Uterus (tissue), 3 donors: ENCODE measurements at regions not wholly inside any gene's neighbourhood (a gene's known extent, or its start where the extent isn't known, plus 50 kb on each side); places are given as distances from the start of the nearest gene placed in this dataset.

Experiments
- DNase-seq, 2 donors: peaks; one replicate each; pipeline ENCODE4 v3.0.0-alpha.2; 2019 to 2020
- H3K27ac ChIP-seq, 2 donors: fragments of 200-600 bp; sonication (generic); 1 replicate in 1 of 2; 2 replicates in 1 of 2; pipeline ENCODE4 v1.5.1; 2016 to 2018
- H3K27me3 ChIP-seq, 2 donors: fragments of 200-600 bp; sonication (generic); one replicate each; pipeline ENCODE4 v1.5.1; 2018 to 2019; ENCODE audit warnings: control low read depth in 1 of 2
- H3K36me3 ChIP-seq, 2 donors: fragments of 200-600 bp; sonication (generic); one replicate each; pipeline ENCODE4 v1.5.1; 2019; ENCODE audit warnings: control low read depth in 1 of 2
- H3K4me1 ChIP-seq, 2 donors: fragments of 200-600 bp; sonication (generic); one replicate each; pipeline ENCODE4 v1.5.1; 2018 to 2019; ENCODE audit warnings: control low read depth in 1 of 2
- H3K4me3 ChIP-seq, 2 donors: fragments of 200-600 bp; sonication (generic); 1 replicate in 1 of 2; 2 replicates in 1 of 2; pipeline ENCODE4 v1.5.1; 2018 to 2019; ENCODE audit warnings: mild to moderate bottlenecking in 1 of 2
- H3K9me3 ChIP-seq, 2 donors: fragments of 200-600 bp; sonication (generic); one replicate each; pipeline ENCODE4 v1.5.1; 2019; ENCODE audit warnings: control low read depth in 1 of 2
- POLR2A ChIP-seq, 2 donors: fragments of 450-650 bp; IDR thresholded peaks; one replicate each; pipeline ENCODE4 v1.6.1; 2016; ENCODE audit warnings: antibody characterized with exemption in 2 of 2, mild to moderate bottlenecking in 1 of 2, moderate library complexity in 1 of 2
- intact Hi-C: fragments of 100-400 bp; cut with DNase I; formaldehyde crosslinking; loops from one replicate; pipeline ENCODE4 v1.15.1; 2023; ENCODE audit warnings: low total_unique reads
- TF ChIP-seq, protein P1 (sequence below), 4 experiments: fragments of 200-600 bp in 2 of 4; fragments of 450-650 bp in 2 of 4; sonication (generic) in 2 of 4; IDR thresholded peaks; one replicate each; pipeline ENCODE4 v1.5.1; 2016 to 2019; ENCODE audit warnings: antibody characterized with exemption in 4 of 4, mild to moderate bottlenecking in 2 of 4, moderate library complexity in 1 of 4
- donor health status: DM: yes; HTN: yes; CAD: no.

DNA sequence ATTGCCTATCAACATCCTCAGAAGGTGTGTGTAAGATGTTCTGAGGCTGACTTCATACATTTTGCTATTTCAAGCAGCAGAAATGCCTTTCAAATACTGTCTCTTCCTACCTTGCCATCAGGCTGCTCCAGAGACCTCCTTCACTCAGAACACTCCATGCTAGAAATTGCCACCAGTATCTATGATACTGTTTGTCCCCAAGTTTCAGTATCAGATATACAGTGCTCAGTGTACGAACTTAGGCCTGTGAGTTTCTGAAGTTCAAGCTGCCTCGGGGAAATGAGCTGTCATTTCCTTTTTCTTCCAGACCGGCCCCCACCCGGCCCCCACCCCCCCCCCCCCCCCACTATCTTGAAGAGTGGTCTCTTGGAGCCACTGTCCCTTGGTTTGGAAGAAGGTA lies 373.4 kb upstream of the CHRM2 start:
- H3K27me3 ChIP-seq = no peaks in the 10 kb centered on the region
- H3K27ac ChIP-seq = no peak overlapping the region
- no peaks in the 10 kb centered on the region for H3K9me3 ChIP-seq
- no peak overlapping the region for H3K4me3 ChIP-seq
- no peaks in the 10 kb centered on the region for H3K36me3 ChIP-seq
- no peaks in the 10 kb centered on the region for H3K4me1 ChIP-seq
- intact Hi-C loops = no loop called here
- DNase-seq = no peak
- TF ChIP-seq, protein P1, sequence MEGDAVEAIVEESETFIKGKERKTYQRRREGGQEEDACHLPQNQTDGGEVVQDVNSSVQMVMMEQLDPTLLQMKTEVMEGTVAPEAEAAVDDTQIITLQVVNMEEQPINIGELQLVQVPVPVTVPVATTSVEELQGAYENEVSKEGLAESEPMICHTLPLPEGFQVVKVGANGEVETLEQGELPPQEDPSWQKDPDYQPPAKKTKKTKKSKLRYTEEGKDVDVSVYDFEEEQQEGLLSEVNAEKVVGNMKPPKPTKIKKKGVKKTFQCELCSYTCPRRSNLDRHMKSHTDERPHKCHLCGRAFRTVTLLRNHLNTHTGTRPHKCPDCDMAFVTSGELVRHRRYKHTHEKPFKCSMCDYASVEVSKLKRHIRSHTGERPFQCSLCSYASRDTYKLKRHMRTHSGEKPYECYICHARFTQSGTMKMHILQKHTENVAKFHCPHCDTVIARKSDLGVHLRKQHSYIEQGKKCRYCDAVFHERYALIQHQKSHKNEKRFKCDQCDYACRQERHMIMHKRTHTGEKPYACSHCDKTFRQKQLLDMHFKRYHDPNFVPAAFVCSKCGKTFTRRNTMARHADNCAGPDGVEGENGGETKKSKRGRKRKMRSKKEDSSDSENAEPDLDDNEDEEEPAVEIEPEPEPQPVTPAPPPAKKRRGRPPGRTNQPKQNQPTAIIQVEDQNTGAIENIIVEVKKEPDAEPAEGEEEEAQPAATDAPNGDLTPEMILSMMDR (IDR thresholded peaks at IDR 0.05) = no peak
- no peak for TF ChIP-seq POLR2A (IDR thresholded peaks at IDR 0.05)

DNA sequence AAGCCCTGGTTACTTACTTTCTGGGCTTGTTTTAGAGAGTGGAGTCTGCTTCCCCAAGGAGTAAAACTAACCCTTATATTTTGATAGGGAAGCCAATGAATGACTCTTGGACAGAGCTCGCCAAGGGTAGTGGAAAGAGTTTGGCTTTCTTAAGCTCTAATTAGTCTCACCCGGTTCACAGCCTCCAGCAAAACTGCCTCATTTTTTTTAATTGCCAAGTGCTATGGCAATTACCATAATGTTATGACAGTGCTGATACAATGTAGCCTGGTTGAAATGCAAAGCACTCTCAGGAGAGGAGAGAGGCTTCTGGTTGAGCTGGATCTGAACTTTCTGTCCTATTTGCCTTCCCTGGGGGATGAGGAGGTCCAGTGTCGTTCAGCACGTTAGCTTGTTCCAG lies 376.1 kb upstream of the CHRM2 start:
- Histone ChIP-seq H3K27me3 (no peaks in the 10 kb centered on the region), H3K4me3 (no peak overlapping the region), H3K4me1 (no peaks in the 10 kb centered on the region), H3K9me3 (no peaks in the 10 kb centered on the region), H3K27ac (no peak overlapping the region), H3K36me3 (no peaks in the 10 kb centered on the region)
- TF ChIP-seq, protein P1 (IDR thresholded peaks at IDR 0.05) = no peak
- TF ChIP-seq POLR2A (IDR thresholded peaks at IDR 0.05) = no peak
- intact Hi-C loops = no loop called here
- no peak for DNase-seq

DNA sequence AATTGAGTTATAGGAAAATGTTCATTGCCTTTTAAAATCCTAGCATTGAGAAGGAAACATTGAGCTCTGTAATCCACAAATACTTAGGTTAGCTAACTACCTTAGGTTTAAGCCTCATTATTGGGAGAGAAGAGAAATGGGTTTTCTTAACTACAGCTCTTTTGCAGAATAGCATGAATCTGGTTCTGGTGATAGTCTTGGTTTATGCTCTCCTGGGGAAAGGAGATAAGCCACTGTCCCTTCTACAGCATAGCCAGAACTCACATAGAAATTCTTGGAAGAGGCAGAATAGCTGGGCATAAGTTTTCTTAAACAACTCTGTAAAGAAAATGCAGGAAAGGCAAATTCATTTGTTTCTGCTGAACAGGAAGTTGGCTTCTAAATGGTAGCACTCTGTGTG lies 378.6 kb upstream of the CHRM2 start:
- no peak for DNase-seq
- H3K4me3 ChIP-seq = no peak overlapping the region
- no peaks in the 10 kb centered on the region for H3K4me1 ChIP-seq
- no peaks in the 10 kb centered on the region for H3K27me3 ChIP-seq
- intact Hi-C loops = no loop called here
- no peaks in the 10 kb centered on the region for H3K36me3 ChIP-seq
- no peak for TF ChIP-seq POLR2A (IDR thresholded peaks at IDR 0.05)
- TF ChIP-seq, protein P1 (IDR thresholded peaks at IDR 0.05) = no peak
- no peaks in the 10 kb centered on the region for H3K9me3 ChIP-seq
- H3K27ac ChIP-seq = no peak overlapping the region

DNA sequence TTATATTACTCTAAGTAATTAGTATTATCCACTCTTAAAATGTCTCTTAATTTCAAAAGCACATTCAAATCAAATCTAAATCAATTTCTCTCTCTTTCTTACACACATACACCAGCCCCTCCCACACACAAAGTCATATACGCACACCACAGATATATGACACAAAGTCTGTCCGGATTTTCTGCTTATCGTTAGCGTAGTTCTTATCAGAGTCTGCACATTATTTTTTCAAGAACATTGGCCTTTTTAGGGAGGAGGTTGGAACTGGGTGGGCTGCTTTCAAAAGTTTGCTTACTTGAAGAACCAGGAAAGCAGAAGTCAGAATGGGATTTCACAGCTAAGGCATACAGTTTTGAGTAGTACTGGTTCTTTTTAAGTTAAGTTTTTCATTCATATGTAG lies 387.6 kb upstream of the CHRM2 start:
- no peak overlapping the region for H3K27ac ChIP-seq
- H3K4me3 ChIP-seq = no peak overlapping the region
- H3K27me3 ChIP-seq = no peaks in the 10 kb centered on the region
- intact Hi-C loops = no loop called here
- TF ChIP-seq, protein P1 (IDR thresholded peaks at IDR 0.05) = no peak
- no peak for TF ChIP-seq POLR2A (IDR thresholded peaks at IDR 0.05)
- H3K36me3 ChIP-seq = no peaks in the 10 kb centered on the region
- no peak for DNase-seq
- H3K4me1 ChIP-seq = no peaks in the 10 kb centered on the region
- H3K9me3 ChIP-seq = no peaks in the 10 kb centered on the region

DNA sequence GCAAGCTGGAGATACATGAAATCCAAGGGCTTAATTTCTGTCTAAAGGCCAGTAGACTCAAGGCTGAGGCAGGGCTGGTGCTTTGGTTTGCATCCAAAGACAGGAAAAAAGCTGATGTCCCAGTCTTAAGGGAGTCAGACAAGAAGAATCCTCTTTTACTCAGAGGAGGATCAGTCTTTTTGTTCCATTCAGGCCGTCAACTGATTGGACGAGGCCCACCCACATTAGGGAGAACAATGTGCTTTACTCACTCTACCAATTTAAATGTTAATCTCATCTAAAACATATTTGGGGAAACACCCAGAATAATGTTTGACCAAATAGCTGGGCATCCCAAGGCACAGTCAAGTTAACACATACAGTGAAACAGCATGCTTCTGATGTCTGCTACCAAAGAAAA lies 388.5 kb upstream of the CHRM2 start:
- no peaks in the 10 kb centered on the region for H3K4me1 ChIP-seq
- H3K36me3 ChIP-seq = no peaks in the 10 kb centered on the region
- no peak for DNase-seq
- H3K27me3 ChIP-seq = no peaks in the 10 kb centered on the region
- H3K27ac ChIP-seq = no peak overlapping the region
- H3K4me3 ChIP-seq = no peak overlapping the region
- no peak for TF ChIP-seq POLR2A (IDR thresholded peaks at IDR 0.05)
- TF ChIP-seq, protein P1 (IDR thresholded peaks at IDR 0.05) = no peak
- intact Hi-C loops = no loop called here
- no peaks in the 10 kb centered on the region for H3K9me3 ChIP-seq
